WTC11 (cell line): ENCODE measurements at regions not wholly inside any gene's neighbourhood (a gene's known extent, or its start where the extent isn't known, plus 50 kb on each side); places are given as distances from the start of the nearest gene placed in this dataset.

ENCODE experiments used
- CREB1 ChIP-seq: sonication (generic); formaldehyde crosslinking; IDR thresholded peaks from 2 replicates; pipeline ENCODE4 v1.8.0; 2023; ENCODE audit warnings: mild to moderate bottlenecking, missing genetic modification reagents
- ERG ChIP-seq: fragments of 250-450 bp; sonication (Bioruptor Pico); IDR thresholded peaks from 2 replicates; pipeline ENCODE4 v1.8.0; 2021; ENCODE audit warnings: mild to moderate bottlenecking
- ESRRA ChIP-seq: sonication (generic); formaldehyde crosslinking; IDR thresholded peaks from 2 replicates; pipeline ENCODE4 v1.8.1; 2022; ENCODE audit warnings: mild to moderate bottlenecking, missing genetic modification reagents, borderline replicate concordance
- MAX ChIP-seq: sonication (generic); formaldehyde crosslinking; IDR thresholded peaks from 2 replicates; pipeline ENCODE4 v1.8.0; 2022; ENCODE audit warnings: mild to moderate bottlenecking, missing genetic modification reagents
- RELA ChIP-seq: sonication (generic); formaldehyde crosslinking; IDR thresholded peaks from 2 replicates; pipeline ENCODE4 v1.8.1; 2022; ENCODE audit warnings: missing genetic modification reagents, mild to moderate bottlenecking, borderline replicate concordance
- SP1 ChIP-seq: sonication (generic); formaldehyde crosslinking; conservative IDR thresholded peaks from 2 replicates; pipeline ENCODE4 v1.8.1; 2022; ENCODE audit warnings: missing genetic modification reagents
- TCF7 ChIP-seq: sonication (generic); formaldehyde crosslinking; IDR thresholded peaks from 2 replicates; pipeline ENCODE4 v1.8.0; 2022; ENCODE audit warnings: mild to moderate bottlenecking, low read depth, missing genetic modification reagents, moderate library complexity
- ZNF121 ChIP-seq: sonication (generic); formaldehyde crosslinking; IDR thresholded peaks from 2 replicates; pipeline ENCODE4 v1.8.0; 2023; ENCODE audit warnings: missing genetic modification reagents
- ZNF138 ChIP-seq: sonication (generic); formaldehyde crosslinking; conservative IDR thresholded peaks from 2 replicates; pipeline ENCODE4 v1.8.1; 2022; ENCODE audit warnings: mild to moderate bottlenecking, moderate library complexity, missing genetic modification reagents
- ZNF423 ChIP-seq: fragments of 250-450 bp; sonication (Bioruptor Pico); IDR thresholded peaks from 2 replicates; pipeline ENCODE4 v2.1.2; 2022; ENCODE audit warnings: mild to moderate bottlenecking, moderate library complexity
- TF ChIP-seq, protein P1 (sequence below): fragments of 200-600 bp; IDR thresholded peaks from 2 replicates; pipeline ENCODE4 v1.8.0; 2022; ENCODE audit warnings: antibody characterized with exemption
- TF ChIP-seq, protein P2 (sequence below): sonication (generic); formaldehyde crosslinking; IDR thresholded peaks from 2 replicates; pipeline ENCODE4 v1.8.0; 2022; ENCODE audit warnings: mild to moderate bottlenecking, missing genetic modification reagents

GRCh38 chr2:149692961-149693396 lies 105.4 kb upstream of the MMADHC start:
- TF ChIP-seq ZNF121 (CRISPR knock-in tag): no peak
- no peak for TF ChIP-seq TCF7
- TF ChIP-seq, protein P1, sequence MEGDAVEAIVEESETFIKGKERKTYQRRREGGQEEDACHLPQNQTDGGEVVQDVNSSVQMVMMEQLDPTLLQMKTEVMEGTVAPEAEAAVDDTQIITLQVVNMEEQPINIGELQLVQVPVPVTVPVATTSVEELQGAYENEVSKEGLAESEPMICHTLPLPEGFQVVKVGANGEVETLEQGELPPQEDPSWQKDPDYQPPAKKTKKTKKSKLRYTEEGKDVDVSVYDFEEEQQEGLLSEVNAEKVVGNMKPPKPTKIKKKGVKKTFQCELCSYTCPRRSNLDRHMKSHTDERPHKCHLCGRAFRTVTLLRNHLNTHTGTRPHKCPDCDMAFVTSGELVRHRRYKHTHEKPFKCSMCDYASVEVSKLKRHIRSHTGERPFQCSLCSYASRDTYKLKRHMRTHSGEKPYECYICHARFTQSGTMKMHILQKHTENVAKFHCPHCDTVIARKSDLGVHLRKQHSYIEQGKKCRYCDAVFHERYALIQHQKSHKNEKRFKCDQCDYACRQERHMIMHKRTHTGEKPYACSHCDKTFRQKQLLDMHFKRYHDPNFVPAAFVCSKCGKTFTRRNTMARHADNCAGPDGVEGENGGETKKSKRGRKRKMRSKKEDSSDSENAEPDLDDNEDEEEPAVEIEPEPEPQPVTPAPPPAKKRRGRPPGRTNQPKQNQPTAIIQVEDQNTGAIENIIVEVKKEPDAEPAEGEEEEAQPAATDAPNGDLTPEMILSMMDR: no peak
- TF ChIP-seq CREB1 (CRISPR knock-in tag): no peak
- no peak for TF ChIP-seq ESRRA (CRISPR knock-in tag)
- TF ChIP-seq RELA: no peak
- no peak for TF ChIP-seq ZNF423 (CRISPR knock-in tag)
- no peak for TF ChIP-seq MAX (CRISPR knock-in tag)
- TF ChIP-seq, protein P2, sequence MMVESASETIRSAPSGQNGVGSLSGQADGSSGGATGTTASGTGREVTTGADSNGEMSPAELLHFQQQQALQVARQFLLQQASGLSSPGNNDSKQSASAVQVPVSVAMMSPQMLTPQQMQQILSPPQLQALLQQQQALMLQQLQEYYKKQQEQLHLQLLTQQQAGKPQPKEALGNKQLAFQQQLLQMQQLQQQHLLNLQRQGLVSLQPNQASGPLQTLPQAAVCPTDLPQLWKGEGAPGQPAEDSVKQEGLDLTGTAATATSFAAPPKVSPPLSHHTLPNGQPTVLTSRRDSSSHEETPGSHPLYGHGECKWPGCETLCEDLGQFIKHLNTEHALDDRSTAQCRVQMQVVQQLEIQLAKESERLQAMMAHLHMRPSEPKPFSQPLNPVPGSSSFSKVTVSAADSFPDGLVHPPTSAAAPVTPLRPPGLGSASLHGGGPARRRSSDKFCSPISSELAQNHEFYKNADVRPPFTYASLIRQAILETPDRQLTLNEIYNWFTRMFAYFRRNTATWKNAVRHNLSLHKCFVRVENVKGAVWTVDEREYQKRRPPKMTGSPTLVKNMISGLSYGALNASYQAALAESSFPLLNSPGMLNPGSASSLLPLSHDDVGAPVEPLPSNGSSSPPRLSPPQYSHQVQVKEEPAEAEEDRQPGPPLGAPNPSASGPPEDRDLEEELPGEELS (CRISPR knock-in tag): no peak
- no peak for TF ChIP-seq SP1 (CRISPR knock-in tag)
- TF ChIP-seq ERG: no peak
- TF ChIP-seq ZNF138 (CRISPR knock-in tag): no peak
